ENCODE measurements at regions not wholly inside any gene's neighbourhood (a gene's known extent, or its start where the extent isn't known, plus 50 kb on each side); places are given as distances from the start of the nearest gene placed in this dataset.
"Not testable (repeated sequence)": the region's sequence is repeated elsewhere in the genome, so short reads cannot be mapped to it uniquely, and the experiment has no call there.

DNA sequence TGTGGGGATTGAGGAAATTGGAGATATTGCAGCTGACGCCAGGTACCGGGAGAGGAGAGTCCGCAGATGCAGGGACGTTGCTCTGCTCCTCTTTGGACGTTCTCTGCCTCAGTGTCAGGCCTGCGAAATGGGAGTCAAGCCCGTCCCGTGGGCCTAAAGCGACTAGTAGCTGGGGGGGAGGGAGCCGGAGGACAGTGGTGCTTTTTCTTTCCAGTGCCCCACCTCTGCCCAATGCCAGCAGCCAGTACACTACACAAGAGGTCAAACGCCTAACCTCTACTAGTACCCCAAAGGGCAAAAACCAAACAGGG lies 413.6 kb upstream of the ESRRG start:
- no peak for DNase-seq

GRCh38 chr1:217135987-217136894 lies 413.0 kb upstream of the ESRRG start:
- DNase-seq: no peak

- DNase-seq: no peak
These were observed 412.3 kb upstream of the ESRRG start for GRCh38 chr1:217135569-217135915.

DNA sequence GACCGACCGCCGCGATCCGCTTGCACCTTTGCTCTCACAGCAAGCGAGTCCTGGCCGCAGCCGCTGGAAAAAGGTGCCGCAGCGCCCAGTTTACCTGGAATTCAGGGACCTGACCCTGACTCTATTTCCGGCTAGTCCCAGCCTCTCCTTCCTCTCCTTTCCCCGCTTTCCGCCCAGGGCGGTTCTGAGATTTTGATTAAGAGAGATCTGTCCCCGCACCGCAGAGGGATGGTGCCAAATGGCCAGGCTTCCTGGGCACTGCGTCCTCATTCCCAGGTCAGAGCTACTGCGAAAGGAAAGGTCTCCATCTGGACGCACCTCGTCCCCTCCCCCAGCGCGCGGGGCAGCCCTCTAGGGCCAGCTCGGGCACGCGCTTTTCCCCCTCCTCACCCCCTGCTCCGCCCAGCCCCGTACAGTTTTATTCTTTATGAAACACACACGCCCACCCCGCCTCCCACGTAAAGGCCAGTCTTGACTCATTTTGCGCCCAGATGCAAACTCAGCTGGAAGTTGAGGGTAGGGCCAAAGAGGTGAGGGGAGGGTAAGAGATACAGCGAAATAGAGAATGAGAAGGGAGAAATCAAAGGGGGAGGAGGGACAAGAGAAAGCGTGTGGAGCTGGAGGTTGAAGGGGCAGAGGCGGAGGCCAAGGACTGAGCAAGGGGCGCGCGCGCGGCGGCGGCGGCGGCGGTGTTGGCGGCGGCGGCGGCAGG lies 411.8 kb upstream of the ESRRG start:
- no peak for DNase-seq

- DNase-seq: peak; percentile 8
These were observed 411.0 kb upstream of the ESRRG start for GRCh38 chr1:217133958-217134856.

GRCh38 chr1:217133092-217133491 lies 409.9 kb upstream of the ESRRG start:
- no peak for DNase-seq

DNA sequence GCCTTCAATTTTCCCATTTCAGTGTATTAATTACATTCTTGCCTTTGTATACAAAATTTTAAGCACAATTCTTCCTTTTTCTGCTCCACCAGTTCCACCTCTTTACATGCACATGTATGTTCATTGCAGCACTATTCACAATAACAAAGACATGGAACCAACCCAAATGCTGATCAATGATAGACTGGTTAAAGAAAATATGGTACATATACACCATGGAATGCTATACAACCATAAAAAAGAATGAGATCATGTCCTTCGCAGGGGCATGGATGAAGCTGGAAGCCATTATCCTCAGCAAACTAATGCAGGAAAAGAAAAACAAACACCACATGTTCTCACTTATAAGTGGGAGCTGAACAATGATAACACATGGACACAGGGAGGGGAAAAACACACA lies 400.1 kb upstream of the ESRRG start:
- not testable (repeated sequence) for DNase-seq

DNA sequence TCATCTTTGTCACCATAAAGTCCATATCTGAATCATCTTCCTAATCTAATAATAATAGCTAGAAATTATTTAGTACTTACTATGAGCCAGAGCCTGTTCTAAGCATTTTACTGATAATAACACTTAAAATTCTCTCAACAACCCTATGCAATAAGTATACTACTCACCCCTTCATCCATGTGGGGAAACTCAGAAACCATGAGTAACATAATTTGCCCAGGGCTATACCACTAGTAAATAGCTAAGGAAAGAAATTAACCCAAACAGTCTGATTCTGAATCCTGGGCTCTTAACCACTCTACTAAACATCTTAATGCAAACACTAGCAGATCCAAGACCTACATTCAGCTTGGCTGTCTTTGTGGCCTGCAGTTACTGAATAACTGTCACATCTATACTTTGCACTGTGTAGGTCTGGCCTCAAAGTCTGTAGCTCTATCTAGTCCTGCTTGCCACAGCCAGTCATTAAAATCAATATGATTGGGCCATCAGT lies 394.8 kb upstream of the ESRRG start:
- no peak for DNase-seq

DNA sequence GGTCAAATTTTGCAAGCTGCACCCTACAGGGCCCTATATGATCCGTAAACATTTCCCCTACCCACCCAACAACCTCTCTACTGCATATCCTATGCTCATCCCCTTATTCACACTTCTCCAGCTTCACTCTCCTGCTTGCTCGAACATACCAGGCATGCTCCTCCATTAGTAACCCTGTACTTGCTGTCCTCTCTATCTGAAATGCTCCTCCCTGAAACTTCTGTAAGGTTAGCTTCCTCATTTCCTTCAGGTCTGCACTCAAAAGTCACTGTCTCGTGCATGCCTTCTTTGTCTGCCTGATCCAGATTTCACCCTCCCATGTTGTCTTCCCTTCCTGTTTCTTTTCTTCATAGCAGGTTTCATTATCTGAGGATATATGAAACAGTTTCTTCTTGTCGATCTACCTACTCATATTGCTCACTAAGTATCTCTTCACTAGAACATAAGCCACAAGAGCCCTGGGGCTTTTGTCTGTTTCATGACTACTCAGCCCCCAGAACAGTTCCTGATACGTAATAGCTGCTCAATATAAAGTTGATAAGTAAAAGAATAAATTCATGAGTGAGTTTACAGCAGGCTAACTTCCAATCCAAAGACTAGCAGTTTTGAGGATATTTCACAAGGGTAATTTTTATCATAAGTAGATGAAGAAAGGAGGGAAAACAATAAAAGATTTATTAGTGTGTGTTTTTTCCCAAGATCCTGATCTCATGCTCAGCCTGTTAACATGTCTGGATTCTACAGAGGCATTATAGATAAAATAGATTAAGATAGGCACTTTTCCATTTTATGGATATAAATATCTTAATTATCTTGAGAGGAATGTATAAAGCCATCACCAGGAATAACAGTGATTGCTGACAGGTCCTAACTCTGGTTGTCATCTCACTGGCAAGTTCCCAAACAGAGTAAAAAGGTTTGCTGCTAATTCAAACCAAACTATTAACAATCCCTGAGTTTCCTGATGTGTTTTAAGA lies 392.5 kb upstream of the ESRRG start:
- DNase-seq: no peak

DNA sequence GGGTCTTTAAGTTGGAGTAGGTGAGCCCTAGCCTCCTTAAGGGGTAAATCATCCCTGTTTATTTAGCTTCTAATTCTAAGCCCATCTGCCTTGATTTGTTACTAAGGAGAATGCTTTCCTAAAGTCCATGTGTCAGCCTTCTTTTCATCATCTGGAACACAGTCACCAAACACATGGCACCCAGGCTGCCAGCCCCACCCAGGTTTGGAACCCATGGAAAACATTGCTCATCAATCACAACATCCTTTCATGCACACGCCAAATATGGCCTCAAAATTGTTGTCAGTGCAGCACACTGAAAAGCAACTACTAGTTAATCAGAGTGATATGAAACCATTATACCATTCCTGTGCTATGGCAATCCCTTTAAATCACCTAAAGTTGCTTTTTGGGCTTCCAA lies 386.7 kb upstream of the ESRRG start:
- no peak for DNase-seq

DNA sequence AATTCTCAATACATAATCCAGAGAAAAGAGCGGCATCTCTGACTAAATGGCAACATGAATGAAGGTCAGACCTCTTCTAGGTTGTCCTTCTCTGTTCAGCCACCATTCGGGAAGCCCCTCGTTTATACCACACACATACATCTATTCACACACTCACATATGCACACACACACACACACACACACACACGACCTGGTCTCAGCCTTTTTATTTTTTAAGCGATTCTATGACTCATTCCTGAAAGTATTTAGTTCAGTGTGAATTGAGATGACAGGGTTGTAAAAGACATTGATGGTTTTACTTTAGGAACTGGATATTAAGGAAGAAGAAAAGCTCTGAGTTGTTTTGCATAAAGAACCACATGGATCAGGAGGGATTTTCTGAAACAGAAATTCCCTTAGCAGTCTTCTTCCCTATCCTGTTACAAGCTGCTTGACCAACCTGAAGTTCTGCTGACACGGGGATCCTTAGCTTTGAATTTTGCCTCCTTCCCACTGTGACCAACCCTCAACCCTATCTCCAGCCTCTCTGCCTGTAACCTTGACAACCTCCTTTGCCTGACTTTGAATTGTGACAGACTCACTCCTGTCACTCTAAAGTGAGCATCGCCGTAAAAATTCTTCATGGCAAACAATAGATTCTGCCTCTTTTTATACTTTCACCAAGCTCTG lies 383.1 kb upstream of the ESRRG start:
- DNase-seq: no peak

GRCh38 chr1:217105437-217105836 lies 382.2 kb upstream of the ESRRG start:
- no peak for DNase-seq

GRCh38 chr1:217097819-217098218 lies 374.6 kb upstream of the ESRRG start:
- DNase-seq: no peak

DNA sequence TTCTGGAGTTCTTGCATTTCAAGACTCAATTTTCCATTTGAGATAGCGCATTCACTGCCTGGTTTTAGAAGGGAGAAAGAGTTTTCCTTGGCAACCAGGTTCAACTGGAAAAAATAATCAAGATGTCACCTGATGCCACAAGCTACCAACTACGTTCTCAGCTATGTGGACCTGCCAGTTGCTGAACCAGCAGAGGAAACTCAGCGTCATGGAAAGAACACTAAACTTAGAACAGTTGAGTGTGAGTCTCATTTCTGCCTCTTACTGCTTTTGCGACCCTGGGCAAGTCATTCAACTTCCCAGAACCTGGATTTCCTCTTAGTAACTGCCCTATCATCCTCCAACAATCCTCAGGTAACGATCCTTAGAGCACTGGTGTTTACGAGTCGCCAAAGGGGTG lies 373.0 kb upstream of the ESRRG start:
- no peak for DNase-seq

DNA sequence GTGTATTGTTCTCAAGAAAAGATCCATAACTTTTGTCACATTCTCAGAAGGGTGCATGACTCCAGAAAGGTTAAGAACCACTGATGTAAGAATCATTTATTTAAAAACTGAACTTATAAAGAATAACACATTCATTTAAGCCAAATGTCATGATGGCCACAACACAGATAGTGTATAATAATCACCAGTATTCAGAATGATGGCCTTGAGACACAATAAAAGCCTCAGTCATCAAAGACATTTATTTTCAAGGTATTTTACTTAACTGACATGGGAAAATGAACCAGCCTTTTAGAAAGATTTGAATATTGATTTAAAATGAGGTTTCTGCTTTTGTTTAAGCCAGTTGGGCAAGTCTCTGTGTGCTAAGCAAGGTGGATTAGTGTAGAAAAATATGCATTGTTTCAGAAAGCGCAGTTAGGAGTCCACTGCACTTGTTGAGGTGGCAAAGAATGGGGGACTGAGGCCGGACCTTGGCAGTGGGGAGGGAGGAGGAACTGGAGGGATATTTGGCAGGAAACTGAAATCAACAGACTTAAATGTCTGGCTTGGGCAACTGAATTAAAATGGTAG lies 371.9 kb upstream of the ESRRG start:
- DNase-seq: no peak

GRCh38 chr1:217091561-217091960 lies 368.3 kb upstream of the ESRRG start:
- no peak for DNase-seq

DNA sequence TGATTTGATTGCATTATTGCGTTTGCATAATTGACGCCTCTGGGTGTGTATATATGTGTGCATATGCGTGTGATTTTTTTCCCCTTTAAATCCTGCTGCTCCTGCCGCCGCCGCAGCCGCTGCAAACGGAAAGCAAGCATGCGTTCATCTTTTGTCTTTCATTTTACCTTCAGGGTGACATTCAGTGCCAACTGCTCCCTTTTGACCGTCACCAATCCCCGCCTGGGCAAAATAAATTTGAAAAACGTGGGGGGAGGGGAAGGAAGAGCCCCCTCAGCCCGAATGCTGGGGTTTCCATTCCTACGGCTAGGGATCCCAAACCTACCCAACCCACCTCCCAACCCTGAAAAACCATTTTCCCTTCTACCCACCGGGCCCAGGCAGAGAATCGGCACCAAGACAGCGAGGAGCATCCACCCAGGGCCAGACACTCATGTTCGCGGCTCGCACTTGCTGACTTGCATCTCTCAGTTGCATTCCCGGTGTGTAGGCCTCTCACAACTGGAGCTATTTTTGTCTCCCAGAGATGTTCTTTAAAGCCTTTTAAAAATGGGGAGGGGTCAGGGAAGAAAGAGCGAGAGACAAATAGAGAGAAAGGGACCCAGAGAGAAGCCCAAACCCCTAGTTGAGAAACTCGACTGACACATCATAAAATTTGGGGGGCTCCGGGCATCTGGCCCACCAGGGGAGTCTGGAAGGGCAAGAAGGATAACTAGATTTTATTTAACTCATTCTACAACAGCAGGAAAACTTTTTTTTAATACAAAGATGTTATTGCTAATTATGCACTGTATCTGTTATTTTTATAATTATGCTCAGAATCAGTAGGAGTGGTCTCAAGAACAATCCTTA lies 367.1 kb upstream of the ESRRG start:
- no peak for DNase-seq

DNA sequence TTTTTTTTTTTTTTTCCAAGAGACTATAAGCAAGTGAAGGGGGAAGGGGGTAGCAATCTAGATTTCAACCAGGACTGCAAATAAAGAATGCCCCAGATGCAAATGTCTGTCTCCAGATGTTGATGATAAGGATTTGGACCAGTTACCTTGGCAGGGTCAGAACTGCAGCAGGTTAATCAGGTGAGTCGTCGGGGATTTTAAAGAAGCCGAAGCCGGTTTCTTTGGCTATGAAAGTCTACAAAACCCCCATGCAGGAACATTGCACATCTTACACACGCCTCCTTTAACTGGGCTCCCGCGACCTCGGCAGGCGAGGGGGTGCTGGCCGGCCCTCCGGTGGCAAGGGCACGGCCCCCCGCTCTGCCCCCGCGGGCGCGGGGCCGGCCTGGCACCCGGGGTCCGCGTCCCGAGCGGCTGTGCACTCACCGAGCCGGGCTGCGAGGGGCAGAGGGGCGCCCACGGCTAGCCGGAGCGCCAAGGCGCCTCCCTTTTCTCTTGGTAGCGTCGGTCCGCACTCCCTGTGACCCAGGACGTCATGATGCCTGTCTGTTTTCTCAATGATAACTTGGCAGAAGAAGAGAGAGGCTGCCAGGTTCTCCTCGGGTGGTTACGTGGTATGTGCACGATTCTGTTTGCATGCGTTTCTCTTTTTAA lies 366.3 kb upstream of the ESRRG start:
- DNase-seq: peak; percentile 14

Measured in fibroblast of skin of scalp (primary cell).